DMS 273 (cell line): ENCODE measurements at regions not wholly inside any gene's neighbourhood (a gene's known extent, or its start where the extent isn't known, plus 50 kb on each side); places are given as distances from the start of the nearest gene placed in this dataset.

Experiments
- DNase-seq: peaks from one replicate; lab custom pipeline; 2025; ENCODE audit not compliant: unreplicated experiment; lab: John Stamatoyannopoulos, UW

DNA sequence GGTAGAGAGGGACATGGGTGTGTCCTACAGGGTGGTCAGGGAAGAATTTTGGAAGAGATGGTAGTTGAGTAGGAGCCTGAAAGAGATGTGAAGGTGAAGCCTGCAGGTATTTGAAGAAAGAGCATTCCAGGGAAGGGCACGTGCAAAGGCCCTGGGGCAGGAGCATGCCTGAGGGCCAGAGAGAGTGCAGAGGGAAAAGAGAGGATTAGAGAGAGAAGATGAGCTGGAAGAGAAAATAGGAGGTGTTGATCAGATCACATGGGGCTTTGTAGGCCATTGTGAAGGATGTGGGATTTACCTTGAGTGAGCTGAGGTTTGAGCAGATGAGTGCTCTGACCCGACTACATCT, 455.0 kb downstream of the HAPSTR1 start:
- DNase-seq = no peak

GRCh38 chr16:9549487-9549886, 458.0 kb downstream of the HAPSTR1 start:
- no peak for DNase-seq

GRCh38 chr16:9555051-9555450, 463.6 kb downstream of the HAPSTR1 start:
- DNase-seq = no peak

DNA sequence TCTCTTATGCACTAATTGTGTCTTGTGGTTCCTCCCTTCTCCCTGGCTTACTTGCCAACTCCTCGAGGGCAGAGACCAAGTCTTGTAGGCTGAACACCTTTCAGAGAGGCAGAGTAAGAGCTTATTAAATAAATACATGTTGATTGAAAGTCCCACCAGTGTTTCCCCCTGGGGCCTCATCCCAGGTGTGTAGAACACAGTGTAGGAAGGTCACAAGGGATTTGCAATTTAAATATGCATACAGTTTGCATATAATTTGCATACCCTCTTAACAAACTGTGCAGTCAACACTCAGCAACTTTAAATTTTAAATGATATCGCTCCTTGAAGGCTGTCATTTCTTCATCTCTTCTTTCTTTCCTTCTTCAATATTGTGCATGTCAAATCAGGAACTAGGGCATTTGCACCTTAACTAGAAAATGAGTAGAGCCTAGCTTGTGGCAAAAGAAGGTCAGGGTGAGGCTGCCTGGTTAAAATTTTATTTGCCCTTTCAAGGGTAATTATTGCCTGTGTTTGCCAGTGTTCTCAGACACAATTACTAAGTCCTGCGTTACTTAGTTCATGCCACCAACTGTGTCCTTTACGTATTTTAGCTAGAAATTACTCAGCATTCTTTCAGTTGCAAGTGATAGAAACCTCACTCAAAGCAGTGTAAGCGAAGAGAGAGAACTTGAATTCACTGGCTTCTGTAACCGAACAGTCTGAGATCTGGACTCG, 465.7 kb downstream of the HAPSTR1 start:
- no peak for DNase-seq

DNA sequence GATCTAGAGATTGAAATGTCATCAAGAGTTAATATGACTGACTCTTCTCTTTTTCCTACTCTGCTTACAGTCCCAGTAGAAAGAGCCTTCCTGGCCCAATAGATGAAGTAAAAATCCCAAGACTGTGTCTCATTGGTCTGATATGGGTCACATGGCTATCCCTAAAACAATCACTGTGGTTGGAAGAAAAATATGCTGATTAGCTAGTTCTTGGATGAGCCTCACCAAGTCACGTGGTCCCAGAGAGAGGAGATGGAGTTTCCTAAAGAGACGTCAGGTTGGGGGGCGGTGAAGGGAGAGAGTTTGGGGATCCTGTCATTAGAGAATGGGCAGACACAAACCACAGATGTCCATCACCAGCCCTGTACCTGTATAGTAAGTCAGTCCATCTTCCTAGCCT, 466.3 kb downstream of the HAPSTR1 start:
- no peak for DNase-seq

DNA sequence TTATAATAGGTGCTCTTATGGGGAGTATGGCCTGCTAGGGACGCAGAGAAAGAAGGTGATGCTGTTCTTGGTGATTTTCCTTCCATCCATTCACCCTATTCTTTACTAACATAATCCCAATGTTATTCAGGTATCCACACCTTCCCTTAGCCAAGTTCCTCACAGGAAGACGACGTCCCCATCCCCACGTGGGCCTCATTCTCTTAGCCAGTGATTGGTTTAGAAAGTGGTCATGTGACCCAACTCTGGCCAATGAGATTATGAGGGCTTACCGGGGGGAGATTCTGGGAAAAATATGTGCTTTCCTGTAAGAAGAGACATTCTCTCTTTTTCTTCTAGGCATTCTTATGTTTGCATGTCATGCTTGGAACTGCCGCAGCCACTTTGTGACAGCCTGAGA, 474.7 kb downstream of the HAPSTR1 start:
- no peak for DNase-seq

GRCh38 chr16:9567666-9568065, 476.2 kb downstream of the HAPSTR1 start:
- DNase-seq = no peak

GRCh38 chr16:9568261-9568660, 476.8 kb downstream of the HAPSTR1 start:
- no peak for DNase-seq

DNA sequence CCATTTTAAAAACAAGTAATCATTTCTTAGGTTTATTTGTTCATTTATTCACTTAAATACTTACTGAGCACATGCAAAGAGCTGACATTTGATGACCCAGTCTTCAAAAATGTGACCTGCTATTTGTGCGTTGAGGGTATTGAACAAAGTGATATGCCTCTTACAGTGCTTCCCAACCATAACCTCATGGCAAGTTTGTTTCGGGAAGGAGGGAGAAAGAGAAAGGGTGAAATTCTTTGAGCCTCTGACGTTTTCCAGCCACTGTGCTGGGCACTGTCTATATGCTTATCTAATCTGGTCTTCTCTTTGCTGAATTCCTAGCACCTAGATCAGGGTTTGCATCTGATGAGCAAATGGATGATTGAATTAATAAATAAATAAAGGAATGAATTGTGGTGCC, 479.1 kb downstream of the HAPSTR1 start:
- DNase-seq = no peak

DNA sequence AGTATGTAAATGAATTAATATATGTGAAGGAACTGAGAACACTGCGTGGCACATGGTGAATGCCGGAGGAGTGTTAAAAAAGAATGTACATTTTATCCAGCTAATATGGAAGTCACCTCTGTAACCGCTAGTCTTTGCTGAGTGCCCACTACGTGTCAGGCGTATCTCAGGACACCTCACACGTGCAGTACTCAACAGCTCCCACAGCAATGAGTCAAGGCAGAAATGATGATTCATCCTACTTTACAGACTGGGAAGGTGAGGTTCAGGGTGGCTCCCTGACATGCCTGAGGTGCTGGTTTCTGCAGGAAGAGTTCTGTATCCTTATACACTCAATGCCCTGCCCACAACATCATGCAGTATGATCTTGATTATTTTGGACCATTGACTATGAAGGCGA, 487.0 kb downstream of the HAPSTR1 start:
- DNase-seq = no peak

GRCh38 chr16:9580025-9580424, 488.6 kb downstream of the HAPSTR1 start:
- no peak for DNase-seq

- DNase-seq = no peak
Measured at GRCh38 chr16:9593440-9593839, 502.0 kb downstream of the HAPSTR1 start.

GRCh38 chr16:9594047-9594446, 502.6 kb downstream of the HAPSTR1 start:
- DNase-seq = no peak

DNA sequence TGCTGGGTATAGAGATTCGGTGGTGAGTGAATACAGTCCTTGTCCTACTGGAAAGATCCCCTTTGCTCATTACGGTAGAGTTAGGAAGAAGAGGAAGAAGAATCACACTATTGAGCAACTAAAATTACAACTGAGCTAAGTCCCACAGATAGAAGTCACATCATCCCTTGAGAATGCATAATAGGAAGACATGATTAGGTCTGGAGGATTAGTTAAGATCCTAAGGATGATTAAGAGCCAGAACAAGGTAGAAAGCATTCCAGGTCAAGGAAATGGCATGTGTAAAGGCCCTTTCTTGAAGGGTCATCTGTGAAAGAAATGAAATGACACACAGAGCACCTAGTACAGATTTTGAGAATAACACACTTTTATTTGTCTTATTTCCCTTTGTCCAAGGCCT, 503.5 kb downstream of the HAPSTR1 start:
- no peak for DNase-seq

- no peak for DNase-seq
Measured at GRCh38 chr16:9595393-9595792, 503.9 kb downstream of the HAPSTR1 start.

DNA sequence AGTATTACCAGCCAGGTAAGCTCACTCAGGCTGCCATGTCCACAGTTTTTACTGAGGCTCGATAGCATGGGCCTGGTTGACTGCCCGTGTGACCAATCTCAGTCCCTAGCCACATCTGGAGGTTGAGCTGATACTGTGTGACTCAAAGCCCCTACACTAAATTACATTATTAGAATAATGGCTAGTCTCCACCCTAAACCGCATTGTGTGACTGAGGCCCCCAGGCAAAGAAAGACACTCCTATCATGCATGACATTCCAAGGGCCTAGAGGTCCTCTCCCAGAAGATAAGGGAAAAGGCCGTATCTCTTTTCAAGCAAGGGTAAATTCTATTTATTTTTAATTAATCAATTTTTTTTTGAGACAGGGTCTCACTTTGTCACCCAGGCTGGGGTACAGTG, 505.3 kb downstream of the HAPSTR1 start:
- DNase-seq = no peak

DNA sequence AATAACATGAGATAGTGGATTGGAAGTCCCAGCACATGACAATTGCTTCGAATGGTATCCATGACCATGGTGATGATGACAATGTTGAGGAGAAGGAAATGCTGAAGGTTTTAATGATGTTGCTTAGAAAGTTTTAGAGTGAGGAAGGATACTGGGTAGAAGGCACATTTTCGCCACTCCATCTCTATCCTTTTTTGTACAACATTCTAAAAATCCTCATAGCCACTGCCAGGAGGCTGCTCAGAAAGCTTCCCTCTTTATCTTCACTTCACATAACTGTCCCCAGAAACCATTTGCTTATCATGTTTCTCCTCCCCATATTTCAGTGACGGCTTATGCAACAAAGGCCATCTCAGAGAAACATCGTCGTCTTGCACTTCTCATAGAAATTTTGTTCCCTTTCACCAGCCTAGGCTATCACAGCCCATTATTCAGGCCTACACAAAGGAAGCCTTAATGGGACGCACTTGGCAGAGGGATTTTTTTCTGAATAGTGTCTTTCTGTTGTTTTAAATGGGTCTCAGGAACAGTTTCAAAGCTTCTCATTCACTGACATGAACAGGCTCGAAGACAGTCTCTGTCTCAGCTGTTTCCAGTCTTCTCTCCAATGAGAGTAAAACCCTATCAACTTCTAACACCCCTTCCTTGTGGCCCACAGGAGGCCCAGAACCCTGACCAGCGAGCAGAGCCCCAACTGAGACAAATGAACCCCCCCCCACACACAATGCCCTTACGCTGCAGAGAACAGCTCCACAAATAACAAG, 506.7 kb downstream of the HAPSTR1 start:
- no peak for DNase-seq

DNA sequence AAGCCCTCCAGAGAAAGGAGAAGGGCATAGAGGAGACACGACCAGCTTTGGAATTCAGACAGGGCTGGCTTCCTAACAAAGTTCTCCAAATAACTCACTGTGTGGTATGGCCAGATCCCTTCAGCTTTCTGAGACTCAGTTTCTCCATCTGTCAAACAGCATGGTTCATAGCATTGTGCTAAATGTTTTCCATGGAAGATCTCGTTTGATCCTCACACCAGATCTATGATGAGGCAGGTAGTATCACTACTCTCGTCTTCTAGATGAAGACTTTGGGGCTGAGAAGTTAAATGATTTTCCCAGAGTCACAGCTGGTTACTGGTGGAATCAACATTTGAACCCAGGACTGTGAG, 507.3 kb downstream of the HAPSTR1 start:
- no peak for DNase-seq

DNA sequence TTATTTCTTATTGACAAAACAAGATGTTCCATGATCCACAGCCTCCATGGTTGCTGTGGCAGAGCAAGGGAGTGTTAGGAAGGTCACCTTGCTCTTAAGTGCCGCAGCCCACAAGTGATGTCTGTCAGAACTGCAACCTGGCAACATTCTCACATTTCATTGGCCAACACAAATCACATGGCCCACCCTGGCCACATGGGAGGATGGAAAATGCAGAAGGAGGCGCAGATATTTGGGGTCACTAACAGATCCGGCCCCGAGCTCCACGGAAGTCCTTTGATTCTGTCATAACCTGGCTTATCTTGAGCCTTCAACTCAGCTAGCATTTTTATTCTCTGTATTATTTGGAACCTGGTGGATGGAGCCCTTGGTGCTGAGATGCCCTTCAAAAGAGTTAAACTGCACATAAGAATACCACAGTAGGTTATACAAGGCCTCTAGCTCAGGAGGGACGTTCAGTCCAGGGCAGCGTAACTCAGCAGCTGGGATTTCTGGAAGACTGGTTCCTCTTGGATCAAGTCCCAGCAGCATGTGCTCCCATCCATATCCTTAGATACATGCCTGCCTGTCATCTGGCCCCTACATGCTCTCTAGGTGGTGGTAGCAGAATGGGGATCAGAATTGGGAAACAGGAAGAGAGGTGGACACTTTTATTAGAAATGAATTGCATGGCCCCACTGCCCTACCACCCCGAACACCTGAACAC, 508.1 kb downstream of the HAPSTR1 start:
- no peak for DNase-seq

DNA sequence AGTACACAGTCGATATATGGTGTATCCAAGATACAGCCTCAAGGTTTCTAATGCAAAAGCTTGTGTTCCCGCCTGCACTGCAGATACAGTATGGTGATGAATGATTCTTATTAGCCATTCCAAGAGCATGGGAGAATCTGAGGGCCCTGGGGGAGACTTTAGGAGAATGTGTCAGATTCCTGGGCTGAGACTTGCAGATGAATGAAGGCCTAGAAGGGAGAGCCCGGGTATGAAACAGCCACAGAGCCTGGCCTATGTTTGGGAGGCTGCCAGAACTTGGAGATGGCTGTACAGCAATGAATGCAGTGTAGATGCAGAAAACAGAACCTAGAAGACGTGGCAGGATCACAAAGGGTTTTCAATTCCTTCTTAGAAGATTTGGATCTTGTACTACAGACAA, 510.7 kb downstream of the HAPSTR1 start:
- no peak for DNase-seq

GRCh38 chr16:9603316-9603715, 511.9 kb downstream of the HAPSTR1 start:
- no peak for DNase-seq

DNA sequence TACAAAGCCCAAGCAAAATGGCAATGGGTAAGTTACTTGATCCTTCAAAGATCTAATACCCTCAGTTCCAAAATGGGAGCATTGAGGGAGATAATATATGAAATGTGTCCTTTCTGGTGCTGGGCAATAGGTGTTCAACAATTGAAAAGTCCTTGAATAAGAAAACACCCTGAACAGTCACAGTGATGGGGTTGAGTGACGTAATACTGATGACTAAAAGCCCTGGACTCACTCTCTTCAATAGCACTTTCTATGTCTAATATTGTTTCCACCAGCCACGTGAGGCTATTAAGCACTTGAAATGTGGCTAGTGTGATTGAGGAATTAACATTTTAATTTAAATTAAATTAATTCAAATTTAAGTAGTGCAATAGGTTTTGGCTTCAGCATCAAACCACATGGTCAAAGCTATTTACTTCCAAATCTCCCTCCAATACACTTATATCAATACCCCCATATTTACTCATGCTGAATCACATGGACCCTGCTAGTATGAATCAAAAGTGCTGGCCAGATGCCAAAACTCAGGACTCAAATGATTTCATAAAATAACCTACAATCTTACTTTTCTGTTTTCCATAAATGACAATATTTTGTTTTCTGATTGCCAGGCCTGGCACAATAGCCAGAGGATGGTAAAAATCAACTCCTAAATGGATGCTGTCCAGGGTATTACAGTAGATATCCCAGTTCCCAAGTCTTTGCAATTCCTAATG, 516.2 kb downstream of the HAPSTR1 start:
- DNase-seq = no peak
